ENCODE measurements at regions not wholly inside any gene's neighbourhood (a gene's known extent, or its start where the extent isn't known, plus 50 kb on each side); places are given as distances from the start of the nearest gene placed in this dataset.
"Not testable (repeated sequence)": the region's sequence is repeated elsewhere in the genome, so short reads cannot be mapped to it uniquely, and the experiment has no call there.

GRCh38 chr10:28478646-28479045, 54.3 kb upstream of the WAC start:
- ChIA-PET POLR2A (no interaction called here), CTCF (interaction anchor here (0.6 kb wide), 1 partner anchor 57 kb away, joined by 3 read pairs; no protein-coding TSS in a partner anchor)

GRCh38 chr10:28479425-28479865, 53.5 kb upstream of the WAC start:
- POLR2A ChIA-PET = no interaction called here
- CTCF ChIA-PET = interaction anchor here (0.6 kb wide), 2 partner anchors 56 to 316 kb away, joined by 3 to 4 read pairs; no protein-coding TSS in a partner anchor

- CTCF ChIA-PET = interaction anchor here (0.6 kb wide), 1 partner anchor 315 kb away, joined by 4 read pairs; no protein-coding TSS in a partner anchor
- POLR2A ChIA-PET = no interaction called here
These were observed 52.8 kb upstream of the WAC start for GRCh38 chr10:28479927-28480627.

GRCh38 chr10:28480628-28480965, 52.3 kb upstream of the WAC start:
- ChIA-PET CTCF (no interaction called here), POLR2A (no interaction called here)

GRCh38 chr10:28481346-28481745, 51.6 kb upstream of the WAC start:
- POLR2A ChIA-PET = not testable (repeated sequence)
- CTCF ChIA-PET = interaction anchor here (1.2 kb wide), 1 partner anchor 12 kb away, joined by 3 read pairs; no protein-coding TSS in a partner anchor

GRCh38 chr10:28481968-28482367, 51.0 kb upstream of the WAC start:
- CTCF ChIA-PET = interaction anchor here (1.2 kb wide), 1 partner anchor 11 kb away, joined by 3 read pairs; no protein-coding TSS in a partner anchor
- POLR2A ChIA-PET = no interaction called here

Data from activated CD8-positive, alpha-beta memory T cell treated with anti-CD3 and anti-CD28 coated beads for 36 hours (primary cell).